ENCODE measurements at regions not wholly inside any gene's neighbourhood (a gene's known extent, or its start where the extent isn't known, plus 50 kb on each side); places are given as distances from the start of the nearest gene placed in this dataset.

DNA sequence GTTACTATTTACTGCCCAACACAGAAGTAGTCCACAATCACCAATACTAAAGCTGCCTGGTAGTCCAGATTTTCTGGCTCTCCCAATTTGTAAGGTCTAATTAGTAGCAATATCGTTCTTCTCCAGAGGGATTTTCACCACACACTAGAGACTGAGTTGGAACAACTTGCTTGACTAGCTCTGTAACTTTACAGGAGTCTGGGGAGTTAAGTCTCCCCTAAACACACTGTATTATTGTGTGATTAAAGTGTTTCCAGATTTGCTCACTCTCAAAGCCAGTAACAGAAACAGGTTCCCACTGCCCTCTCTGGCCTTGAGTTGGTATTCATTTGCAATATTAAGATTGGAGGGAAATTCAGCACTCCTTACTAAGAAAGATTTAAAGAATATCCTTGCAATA lies 1175.7 kb downstream of the SORCS1 start:
- intact Hi-C loops (cut with DNase I; ENCODE audit: low total_unique reads), result no loop called here
- TF ChIP-seq POLR2A (IDR thresholded peaks at IDR 0.05) (no peak), POLR2AphosphoS5 (IDR thresholded peaks at IDR 0.05) (no peak)
- TF ChIP-seq, protein P1, sequence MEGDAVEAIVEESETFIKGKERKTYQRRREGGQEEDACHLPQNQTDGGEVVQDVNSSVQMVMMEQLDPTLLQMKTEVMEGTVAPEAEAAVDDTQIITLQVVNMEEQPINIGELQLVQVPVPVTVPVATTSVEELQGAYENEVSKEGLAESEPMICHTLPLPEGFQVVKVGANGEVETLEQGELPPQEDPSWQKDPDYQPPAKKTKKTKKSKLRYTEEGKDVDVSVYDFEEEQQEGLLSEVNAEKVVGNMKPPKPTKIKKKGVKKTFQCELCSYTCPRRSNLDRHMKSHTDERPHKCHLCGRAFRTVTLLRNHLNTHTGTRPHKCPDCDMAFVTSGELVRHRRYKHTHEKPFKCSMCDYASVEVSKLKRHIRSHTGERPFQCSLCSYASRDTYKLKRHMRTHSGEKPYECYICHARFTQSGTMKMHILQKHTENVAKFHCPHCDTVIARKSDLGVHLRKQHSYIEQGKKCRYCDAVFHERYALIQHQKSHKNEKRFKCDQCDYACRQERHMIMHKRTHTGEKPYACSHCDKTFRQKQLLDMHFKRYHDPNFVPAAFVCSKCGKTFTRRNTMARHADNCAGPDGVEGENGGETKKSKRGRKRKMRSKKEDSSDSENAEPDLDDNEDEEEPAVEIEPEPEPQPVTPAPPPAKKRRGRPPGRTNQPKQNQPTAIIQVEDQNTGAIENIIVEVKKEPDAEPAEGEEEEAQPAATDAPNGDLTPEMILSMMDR (IDR thresholded peaks at IDR 0.05 in 8 of 11, conservative IDR thresholded peaks at IDR 0.05 in 3 of 11), result no peak
- DNase-seq, result no peak
- Histone ChIP-seq H3K9me3 (no peaks in the 10 kb centered on the region), H3K36me3 (no peaks in the 10 kb centered on the region), H3K4me1 (no peaks in the 10 kb centered on the region), H3K27me3 (replicated peaks in 1 of 7) (no peaks in the 10 kb centered on the region), H3K4me3 (no peak overlapping the region), H3K27ac (no peak overlapping the region)
- 67 to 88% (median 80%) methylated on average over 1 of the region's 1 CpG for WGBS, 5 donors

DNA sequence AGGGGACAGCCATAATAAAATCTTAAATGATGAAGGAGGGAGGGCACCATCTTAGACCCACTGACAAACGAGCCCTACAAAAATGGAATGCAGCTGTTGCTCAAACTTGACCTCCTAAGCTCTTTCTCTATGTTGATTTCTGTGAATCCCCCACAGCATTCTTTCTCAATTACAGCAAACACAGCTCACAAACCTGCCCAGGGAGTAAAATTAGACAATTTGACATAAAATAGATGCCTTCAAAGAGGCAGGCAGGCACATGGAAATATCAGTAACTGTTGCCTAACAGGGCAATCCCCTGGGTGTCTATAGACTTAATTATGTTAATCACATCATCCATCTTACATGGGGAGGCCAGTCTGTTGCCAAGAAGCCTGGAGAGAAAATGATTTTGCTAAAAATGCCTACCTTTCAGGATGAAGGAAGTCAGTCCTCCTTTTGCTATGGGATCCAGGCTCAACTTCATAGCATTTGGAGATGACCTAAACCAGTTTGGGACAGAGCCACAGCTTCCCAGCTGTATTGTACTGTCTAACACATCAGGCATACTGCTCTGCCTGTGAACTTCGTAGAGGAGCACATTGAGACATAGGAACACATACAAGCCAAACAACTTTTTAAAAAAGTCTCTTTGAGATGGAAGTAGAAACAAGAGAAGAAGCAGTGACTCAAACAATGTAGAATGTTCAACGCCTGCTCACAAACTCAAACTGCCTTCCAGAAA lies 1177.4 kb downstream of the SORCS1 start:
- Histone ChIP-seq H3K4me1 (no peaks in the 10 kb centered on the region), H3K27ac (no peak overlapping the region), H3K36me3 (no peaks in the 10 kb centered on the region), H3K4me3 (no peak overlapping the region), H3K27me3 (replicated peaks in 1 of 7) (no peaks in the 10 kb centered on the region), H3K9me3 (no peaks in the 10 kb centered on the region)
- intact Hi-C loops (cut with DNase I; ENCODE audit: low total_unique reads), result no loop called here
- no peak for DNase-seq
- TF ChIP-seq POLR2A (IDR thresholded peaks at IDR 0.05) (no peak), POLR2AphosphoS5 (IDR thresholded peaks at IDR 0.05) (no peak)
- TF ChIP-seq, protein P1 (IDR thresholded peaks at IDR 0.05 in 8 of 11, conservative IDR thresholded peaks at IDR 0.05 in 3 of 11), result no peak
- 57 to 65% (median 61%) methylated on average over 3 of the region's 3 CpGs for WGBS, 5 donors

DNA sequence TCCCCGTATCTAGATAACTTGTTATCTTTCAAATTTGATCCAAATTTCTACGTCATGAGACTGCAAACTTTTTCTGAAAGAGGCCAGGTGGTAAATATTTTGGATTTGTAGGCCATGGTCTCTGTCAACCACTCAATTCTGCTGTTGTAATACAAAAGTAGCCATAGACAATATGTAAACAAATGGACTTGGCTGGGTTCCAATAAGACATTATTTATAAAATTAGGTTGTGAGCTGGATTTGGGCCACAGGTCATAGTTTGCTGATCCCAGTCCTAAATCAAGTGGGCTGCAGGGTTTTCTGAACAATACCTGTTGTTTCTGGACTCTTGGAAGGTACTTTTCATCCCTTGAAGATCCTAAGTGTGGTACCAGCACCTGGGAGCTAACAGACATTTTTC lies 1178.0 kb downstream of the SORCS1 start:
- DNase-seq, result no peak
- WGBS, 5 donors, result 62 to 78% (median 68%) methylated on average over 2 of the region's 2 CpGs
- intact Hi-C loops (cut with DNase I; ENCODE audit: low total_unique reads), result no loop called here
- Histone ChIP-seq H3K9me3 (no peaks in the 10 kb centered on the region), H3K27me3 (replicated peaks in 1 of 7) (no peaks in the 10 kb centered on the region), H3K36me3 (no peaks in the 10 kb centered on the region), H3K27ac (no peak overlapping the region), H3K4me3 (no peak overlapping the region), H3K4me1 (no peaks in the 10 kb centered on the region)
- TF ChIP-seq, protein P1 (IDR thresholded peaks at IDR 0.05 in 8 of 11, conservative IDR thresholded peaks at IDR 0.05 in 3 of 11), result no peak
- TF ChIP-seq POLR2AphosphoS5 (IDR thresholded peaks at IDR 0.05) (no peak), POLR2A (IDR thresholded peaks at IDR 0.05) (no peak)

DNA sequence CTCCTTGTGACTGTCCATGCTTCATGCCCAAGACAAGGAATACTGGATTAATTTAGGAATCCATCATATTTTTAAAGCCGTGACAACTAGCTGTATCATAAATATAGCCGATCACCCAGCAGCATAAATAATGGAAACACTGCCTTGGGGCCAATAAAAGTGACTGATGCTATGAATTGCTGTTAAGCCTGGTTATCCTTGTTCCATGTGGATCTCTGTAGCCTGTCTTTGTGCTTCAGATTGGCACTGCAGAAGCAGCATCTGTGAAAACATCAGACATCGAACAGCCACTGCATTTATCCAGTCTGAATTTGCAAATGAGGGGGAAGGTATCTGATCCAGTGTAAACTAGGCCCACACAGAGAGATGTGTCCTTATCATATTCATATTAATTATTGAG lies 1181.8 kb downstream of the SORCS1 start:
- Histone ChIP-seq H3K27me3 (replicated peaks in 1 of 7) (no peaks in the 10 kb centered on the region), H3K27ac (no peak overlapping the region), H3K9me3 (no peaks in the 10 kb centered on the region), H3K4me1 (no peaks in the 10 kb centered on the region), H3K36me3 (no peaks in the 10 kb centered on the region), H3K4me3 (no peak overlapping the region)
- no peak for TF ChIP-seq POLR2AphosphoS5 (IDR thresholded peaks at IDR 0.05)
- no peak for TF ChIP-seq POLR2A (IDR thresholded peaks at IDR 0.05)
- TF ChIP-seq, protein P1 (IDR thresholded peaks at IDR 0.05 in 8 of 11, conservative IDR thresholded peaks at IDR 0.05 in 3 of 11), result no peak
- no peak for DNase-seq
- WGBS, 5 donors, result 77 to 85% (median 84%) methylated on average over 3 of the region's 3 CpGs
- intact Hi-C loops (cut with DNase I; ENCODE audit: low total_unique reads), result no loop called here

All from spleen (tissue), 11 donors.